NCI-H82 treated with DMSO at 0.1 percent for 48 hours (cell line): ENCODE measurements at regions not wholly inside any gene's neighbourhood (a gene's known extent, or its start where the extent isn't known, plus 50 kb on each side); places are given as distances from the start of the nearest gene placed in this dataset.

Experiments
- DNase-seq: peaks from one replicate; lab custom pipeline; 2025; ENCODE audit not compliant: unreplicated experiment; lab: John Stamatoyannopoulos, UW

DNA sequence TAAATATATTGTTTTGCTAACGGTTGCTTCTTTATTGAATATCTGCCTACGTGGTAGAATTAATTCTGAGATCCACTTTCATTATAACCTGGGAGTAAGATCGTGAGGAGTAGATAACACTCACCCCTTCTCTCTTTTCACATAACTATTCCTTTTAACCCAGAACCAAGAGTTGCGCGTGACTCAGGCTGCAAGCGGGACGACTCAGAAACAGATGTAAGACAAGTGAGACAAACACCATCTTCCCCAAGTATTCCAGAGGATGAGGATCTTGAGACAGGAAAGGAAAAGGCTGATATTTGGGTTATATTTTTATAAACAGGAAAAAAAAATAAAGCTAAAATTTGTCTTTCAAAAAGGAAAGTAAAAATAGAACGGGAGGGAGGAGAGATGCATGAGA is 318.8 kb upstream of the NOCT start:
- no peak for DNase-seq

DNA sequence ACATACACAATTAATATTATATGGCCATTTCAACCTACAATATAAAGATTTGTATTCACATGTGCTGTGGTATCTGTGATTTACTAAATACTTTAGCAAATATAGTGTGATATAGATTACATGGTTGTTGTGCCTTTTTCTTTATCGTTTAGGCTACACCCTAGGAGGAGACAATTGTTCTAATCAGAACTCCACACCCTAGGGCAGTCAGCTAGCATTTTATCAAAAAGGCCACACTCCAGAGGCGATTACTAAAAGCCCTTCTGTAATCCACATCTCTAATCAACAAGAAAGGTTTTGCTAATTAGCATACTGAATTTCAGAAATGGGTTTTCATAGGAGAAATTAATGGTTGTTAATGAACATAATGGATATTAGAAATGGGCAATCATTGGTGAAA is 319.5 kb upstream of the NOCT start:
- DNase-seq: no peak

DNA sequence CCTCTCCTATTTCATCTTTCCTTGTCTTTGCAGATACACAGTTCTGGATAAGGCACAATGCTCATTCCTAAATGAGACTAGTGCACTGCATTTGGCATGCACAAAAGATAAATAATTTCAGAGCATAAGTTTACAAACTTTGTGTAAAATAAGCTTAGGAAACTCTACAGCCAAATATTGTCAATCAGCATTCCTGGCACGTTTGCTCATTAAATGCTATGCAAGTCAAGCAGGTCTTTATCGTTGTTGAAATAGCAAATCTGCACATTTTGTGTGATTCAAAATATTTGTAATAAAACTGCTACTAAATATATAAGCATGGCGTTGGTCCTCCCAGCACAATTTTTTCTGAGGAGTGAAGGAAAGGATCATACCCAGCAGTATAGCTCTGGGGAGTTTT is 322.1 kb upstream of the NOCT start:
- no peak for DNase-seq

DNA sequence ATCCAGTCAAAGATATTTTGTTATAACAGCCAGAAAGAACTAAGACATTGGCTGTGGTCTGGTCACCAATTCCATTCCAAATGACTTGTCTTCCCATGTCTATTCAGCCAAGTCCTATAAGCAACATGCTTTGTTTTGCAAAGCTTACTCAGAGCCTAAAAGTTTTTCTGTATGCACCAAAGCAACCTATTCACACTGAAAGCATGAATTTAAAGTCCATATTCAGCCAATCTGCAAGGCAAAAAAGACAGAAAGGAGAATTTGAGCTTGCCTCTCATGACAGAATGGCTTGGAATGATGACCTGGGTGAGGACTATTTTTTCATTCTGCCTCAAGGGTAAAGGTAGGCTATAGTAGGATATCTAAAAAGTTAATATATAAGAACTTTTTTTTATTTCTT is 323.2 kb upstream of the NOCT start:
- no peak for DNase-seq

DNA sequence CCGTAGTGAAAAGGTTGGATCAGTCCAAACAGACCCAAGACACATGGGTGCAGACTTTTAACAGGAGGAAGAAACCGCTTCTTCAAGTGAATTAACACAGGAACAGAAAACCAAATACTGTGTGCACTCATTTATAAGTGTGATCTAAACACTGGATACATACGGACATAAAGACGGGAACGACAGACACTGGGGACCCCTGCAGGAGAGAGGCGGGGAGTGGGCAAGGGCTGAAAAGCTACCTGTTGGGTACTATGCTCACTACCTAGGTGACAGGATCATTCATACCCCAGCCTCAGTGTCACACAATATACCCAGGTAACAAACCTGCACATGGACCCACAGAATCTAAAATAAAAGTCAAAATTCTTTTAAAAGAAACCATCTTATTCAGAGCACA is 326.0 kb upstream of the NOCT start:
- no peak for DNase-seq

DNA sequence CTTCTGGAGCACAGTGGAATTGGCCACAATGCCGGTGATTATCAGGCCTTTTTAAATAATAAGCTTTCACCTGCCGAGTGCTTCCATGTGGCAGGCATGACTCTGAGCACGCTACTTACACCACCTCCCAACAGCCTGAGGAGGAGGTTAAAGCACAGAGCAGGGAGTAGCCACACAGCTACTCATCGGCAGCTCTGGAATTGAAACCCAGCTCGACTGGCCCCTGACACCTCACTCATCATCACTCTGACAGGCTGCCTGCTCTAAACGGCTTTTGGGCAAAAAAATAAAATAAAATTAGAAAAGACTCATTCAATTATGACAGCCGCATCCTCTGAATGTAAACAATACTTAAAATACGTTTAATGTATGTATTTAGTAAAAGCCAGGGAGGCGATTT is 326.4 kb upstream of the NOCT start:
- no peak for DNase-seq

DNA sequence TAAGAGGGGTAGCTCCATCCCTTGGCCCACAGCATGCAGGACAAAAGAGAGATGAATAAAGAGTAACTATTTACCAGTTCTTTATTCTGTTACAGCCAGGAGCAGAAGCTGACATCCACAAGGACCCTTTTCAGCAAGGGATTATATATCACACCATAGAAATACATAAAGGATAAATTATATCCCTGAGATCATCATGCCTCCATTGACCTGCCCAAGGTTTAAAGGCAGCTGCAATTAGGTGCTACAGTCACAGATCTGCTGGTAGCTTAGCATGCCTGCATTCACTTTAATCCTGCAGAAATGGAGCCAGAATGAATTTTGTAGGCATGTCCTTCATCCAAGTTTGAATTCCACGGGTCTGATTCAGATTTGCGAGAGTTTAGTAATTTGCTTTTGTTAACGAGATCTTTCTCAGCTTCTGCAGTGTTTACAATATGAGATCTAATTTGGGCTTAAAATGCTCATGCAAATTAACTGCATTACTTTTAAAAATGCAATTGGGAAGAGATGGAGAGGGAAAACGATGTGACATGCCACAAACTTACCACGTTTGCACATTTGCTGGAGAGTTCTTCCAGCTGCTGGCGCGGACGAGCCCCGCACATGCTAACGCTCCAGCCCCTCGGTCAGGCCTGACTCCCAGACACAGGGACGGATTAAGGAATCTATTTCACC is 327.0 kb upstream of the NOCT start:
- no peak for DNase-seq

DNA sequence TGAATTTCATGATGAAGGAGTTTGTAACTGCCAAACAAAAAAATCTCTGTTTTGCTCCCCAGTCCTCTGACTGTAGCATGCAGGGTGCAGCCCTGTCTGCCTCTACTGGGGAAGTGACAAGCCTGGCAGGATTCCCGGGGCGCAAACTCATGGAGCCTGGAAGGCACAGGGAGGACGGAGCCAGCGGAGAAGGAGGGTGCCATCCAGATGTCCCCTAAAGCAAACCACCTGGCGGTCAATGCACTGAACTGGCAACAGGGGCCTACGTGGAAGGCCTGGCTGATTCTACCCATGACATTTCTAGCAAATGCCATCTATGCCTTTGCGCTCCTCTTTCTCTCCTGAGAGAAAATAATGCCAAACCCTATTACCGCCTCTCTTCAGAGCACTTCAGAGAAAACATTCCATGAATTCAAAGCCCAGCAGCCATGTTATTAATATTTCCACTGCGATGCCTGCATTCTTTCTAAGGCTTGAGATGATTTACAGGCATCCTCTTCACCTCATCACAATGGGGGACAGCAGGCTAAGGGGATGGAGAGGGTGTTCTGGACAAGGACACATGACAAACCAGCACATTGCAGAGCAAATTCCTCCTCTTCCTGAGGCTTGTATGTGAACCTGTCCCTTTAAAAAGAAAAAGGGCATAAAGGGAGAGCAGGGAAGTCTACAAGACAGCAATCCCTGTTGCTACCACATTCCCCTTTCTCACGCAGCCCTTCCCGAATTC is 329.3 kb upstream of the NOCT start:
- no peak for DNase-seq

DNA sequence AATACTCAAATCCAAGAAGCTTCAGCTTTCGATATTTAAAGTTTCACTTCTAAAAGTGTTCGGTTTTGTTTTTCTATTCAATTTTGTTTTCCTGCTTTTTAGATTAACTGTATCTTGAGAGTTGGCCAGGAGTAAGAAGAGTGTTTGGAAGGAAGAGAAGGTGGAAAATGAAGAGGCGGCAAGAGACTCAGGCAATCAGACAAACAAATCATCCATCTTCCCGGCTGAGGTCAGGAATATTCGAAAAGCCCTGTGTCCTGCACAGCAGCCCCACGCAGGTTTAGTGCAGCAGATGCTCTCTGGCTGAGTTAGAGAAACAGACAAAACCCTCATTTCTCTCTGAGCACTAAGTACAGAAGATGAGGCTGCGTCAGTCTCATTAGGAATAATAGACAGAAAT is 330.3 kb upstream of the NOCT start:
- no peak for DNase-seq

DNA sequence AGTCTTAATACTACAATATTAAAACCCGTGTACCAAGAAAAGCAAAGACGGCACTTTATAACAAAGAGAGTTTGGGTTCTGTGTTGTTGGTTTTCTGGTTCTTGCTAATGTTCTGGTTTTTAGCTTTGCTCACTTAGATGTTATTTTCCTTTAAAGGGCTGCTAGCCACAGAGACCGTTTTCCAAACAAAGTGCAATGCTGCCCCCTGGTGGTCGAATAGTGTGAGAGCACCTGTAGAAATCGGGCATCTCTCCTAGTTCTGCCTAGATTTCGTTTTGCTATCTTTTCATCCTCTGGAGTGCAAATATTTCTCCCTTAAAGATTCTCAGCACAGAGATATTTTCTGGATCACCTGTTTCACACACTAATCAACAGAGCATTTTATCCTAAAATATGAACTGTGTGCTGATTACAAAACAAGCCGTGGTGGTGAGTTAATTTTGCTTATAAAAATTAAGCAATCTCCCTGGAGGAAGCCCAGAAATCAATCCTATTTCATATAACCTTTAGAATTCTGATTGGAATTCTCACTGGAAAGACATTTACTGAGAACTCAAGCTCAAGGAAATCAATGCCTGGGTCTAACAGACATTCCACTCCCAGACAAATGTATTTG is 334.5 kb upstream of the NOCT start:
- peak; percentile 26 for DNase-seq

DNA sequence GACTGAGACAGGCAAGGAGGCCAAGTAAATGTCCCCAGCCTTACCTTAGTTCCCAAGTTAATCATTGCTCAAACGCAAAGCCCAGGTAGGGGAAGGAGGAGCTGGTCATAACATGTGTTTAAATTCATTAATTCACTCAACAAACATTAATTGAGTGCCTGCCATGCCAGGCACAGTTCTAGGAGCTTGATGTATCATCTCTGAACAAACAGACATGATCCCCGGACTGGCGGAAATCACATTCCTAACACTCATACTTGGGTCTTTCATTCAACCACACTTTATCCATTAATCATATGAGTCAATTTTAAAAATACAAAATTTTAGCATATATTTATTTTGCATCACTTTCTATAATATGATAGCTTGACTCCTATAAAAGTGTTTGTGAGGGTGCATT is 335.3 kb upstream of the NOCT start:
- no peak for DNase-seq

DNA sequence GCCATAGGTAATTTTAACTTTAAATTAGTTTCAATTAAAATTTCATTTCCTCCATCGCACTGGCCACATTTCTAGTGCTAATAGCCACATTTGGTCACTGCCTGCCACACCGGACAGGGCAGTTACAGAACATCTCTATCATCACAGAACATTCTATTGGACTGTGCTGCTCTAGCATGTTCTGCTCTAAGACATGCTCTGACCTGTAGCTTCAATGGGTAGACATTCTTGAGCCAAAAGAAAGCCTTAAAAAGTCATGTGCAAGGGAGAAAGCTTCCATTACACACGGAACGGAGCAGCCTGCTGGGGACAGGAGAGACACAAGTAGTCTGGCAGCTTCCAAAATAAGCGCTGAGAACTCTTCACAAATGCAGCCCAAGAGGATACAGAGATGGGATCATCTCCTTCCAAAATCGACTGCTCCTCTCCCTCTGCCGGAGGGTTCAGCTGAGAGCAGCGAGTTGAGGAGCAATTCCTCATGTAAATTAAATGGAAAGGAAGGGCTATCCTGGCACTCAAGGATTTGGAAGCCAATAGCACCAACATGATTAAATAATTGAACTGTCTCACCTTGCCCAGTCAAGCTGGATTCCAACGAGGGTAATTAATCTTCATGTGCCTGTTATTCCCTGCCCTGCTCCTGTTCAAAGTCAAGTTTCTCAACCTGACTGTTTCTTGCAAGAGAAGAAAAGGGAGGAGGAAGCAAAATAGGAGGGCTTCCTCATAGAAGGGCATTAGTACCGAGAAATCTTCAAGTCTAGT is 336.4 kb upstream of the NOCT start:
- no peak for DNase-seq

DNA sequence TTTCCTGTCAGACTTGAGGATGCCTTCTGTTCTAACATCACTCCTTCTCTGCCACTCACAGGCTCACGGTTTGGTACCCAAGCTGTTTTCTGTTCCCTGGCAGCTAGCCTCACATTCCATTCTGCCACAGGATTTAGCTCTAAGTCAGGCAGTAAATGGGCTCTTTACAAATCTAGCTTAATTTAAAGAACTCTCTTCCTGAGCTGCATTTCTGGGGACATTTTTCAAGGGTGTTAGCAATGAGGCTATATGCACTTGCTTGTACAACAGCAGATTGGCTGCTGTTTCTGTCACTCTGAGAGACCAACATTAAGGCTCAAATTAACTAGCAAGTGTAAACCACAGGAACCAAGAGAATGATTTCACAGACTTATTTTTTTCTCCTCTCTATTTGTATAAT is 337.8 kb upstream of the NOCT start:
- no peak for DNase-seq

DNA sequence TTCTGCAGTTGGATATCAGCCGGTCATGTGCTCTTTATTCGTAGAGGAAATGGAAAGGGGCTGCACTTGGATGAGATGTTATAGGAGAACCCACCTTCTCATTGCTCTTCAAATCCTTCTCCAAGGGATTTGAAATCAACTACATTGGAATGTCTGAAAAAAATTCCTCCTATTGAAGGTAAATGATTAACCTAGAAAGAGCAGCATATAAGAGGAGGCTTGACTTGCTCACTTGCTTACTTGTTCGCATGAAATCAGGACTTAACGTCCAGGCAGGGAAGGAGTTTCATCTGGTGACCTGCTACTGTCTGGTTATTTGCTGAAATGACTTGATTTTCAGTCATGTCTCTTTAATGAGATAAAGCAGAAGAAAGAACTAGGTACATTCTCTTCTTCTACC is 338.4 kb upstream of the NOCT start:
- no peak for DNase-seq

DNA sequence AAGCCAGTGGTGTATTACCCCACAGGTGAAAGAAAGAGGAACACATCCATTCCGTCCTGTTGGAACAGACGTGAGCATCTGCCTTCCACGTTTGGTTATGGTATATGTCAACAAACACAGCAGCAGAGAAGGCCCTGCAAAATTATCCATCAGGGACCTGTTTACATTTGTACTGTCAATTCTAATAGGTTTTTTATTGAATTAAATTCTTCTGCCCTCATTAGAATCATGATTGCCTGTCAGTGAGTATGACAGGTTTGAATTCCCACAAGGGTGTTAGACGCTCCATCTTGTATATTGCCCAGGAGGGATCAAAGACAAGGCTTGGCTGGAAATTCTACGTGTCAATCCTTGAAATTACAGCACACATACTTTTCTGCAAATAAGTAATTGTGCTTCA is 339.9 kb upstream of the NOCT start:
- no peak for DNase-seq

DNA sequence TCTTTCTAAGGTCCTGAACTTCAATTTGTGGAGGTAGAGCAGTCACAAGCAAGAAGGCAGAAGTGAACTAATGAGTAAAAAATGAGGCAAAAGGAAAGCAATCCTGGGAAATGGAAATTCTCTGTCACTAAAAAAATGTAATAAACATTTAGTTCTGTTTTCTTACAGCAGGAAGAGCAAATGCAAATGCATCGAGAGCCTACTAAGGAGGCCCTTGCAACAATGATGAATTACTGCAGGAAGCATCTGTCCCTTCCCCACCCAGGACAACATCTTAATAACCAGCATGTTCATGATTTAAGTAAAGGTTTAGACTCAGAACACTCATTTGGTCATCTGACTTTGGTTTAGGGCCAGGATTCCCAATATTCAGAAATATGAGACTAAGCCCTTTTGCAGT is 341.4 kb upstream of the NOCT start:
- no peak for DNase-seq

DNA sequence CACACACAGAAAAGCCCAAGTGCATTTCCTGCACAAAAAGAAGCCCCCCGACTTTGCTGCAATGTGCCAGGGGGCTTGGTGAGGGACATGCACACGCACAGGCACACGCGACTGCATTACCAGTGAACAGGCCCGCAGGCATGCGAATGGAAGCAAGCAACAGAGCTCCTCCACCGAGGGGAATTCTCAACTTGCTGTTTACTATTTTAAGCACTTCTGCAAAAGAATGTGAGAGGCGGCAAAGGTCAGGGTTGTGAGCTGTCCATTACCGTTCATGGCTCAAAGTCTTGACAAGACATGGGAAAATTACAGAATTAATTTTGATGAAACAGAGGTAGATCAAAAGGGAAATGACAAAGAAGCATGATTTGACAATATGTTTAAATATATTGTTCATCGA is 342.5 kb upstream of the NOCT start:
- DNase-seq: no peak

DNA sequence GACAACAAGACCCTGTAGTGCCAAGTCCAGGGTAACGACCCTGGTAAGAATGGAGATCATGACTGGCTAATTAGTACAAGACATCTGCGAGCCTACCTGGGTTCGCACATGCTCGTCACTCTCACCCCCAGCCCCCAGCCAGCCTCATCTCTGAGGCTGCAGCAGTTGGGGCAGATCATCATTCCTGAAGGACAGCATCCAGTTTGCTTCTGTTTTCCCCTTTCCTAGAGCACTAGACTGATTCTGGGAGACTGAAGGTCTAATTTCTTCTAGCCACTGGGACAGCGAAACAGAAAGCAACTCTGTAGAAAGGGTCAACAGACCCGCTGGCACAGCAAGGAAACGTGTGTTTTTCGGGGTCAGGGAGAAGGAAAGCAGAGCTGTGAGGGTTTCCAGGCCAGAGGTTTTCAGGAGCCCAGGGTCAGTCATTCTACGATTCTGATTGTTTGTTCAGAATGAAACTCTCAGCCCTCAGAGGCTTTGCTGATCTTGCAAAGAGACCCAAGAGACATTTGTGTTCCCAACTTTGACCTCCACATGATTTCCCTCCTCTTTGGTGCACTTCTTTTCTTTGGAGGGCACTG is 343.1 kb upstream of the NOCT start:
- no peak for DNase-seq

DNA sequence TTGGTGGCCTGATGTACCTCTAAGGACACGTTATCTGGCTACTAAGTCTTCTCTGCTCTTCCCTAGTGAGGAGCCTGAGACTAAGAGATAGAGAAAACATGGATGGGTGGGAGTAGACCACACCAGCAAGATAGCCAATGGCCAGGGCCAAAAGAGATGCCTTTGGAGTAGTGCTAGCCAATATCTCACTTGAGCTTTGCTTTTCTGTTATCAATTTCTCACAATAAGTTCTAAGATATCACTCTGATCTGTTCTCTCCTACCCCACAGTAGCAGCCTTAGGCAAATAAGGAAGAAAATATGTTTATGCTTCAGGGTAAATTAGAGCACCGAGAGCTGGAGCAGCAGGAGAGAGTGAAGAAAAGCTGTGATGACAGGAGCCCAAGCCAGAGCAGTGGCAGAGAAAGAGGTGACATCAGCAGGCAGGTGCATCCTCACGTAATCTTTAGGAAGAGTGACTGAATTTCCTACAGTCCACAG is 343.9 kb upstream of the NOCT start:
- DNase-seq: no peak

DNA sequence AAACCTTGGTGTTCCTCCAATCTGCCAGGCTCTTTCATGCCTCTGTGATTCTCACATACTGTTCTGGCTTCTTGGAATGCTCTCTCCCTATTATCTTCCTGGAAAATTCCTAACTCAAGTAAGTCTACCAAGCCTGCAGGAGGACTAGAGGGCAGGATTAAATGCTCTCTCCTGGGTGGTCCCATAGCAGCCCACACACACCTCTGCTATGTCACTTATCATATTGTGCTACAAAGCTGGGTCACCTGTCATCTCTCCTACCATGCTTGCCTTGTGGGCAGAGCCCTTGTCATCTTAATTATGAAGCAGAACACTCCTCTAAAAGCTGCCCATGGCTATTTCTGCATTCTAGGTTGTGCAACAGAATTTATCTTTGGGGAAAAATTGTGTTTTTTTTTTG is 344.5 kb upstream of the NOCT start:
- DNase-seq: no peak

DNA sequence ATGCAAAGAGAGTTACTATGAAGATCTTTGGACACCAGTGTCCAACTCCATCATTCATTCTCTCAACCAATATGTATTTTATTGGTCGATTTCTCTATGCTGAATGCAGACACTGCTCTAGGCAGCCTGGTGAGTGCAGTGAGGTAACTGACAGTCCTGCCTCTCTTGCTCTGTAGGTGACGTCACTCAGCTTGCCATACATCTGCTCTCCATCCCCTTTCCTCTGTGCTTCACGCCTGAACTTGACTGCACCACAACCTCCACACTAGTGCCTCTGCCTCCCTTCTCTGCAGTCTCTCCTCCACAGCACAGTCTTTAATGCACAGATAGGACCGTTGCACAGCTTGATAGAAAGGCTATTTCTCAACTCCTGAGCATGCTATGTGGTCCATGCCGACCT is 344.9 kb upstream of the NOCT start:
- no peak for DNase-seq
